ENCODE measurements at regions not wholly inside any gene's neighbourhood (a gene's known extent, or its start where the extent isn't known, plus 50 kb on each side); places are given as distances from the start of the nearest gene placed in this dataset.

DNA sequence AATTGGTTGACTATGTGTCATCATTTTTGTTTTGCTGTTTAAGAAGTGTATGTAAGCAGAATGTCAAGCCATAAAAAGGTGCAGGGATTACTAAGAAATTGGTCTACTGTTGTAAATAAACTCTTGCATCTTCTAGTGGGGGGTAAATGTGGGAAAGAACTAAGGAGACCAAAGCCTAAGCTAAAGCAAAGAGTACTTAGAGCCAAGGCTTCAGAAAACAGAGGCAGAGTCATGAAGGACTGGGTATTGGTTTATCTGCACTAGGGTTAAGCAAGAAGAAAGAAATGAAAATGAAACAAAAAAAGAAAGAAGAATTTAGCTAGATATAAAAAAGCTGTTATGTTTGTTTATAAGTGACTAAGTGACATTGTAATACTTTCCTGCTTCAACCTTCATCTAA lies 628.1 kb downstream of the METTL15 start:
- no peak for DNase-seq (ENCODE audit: low spot score)

DNA sequence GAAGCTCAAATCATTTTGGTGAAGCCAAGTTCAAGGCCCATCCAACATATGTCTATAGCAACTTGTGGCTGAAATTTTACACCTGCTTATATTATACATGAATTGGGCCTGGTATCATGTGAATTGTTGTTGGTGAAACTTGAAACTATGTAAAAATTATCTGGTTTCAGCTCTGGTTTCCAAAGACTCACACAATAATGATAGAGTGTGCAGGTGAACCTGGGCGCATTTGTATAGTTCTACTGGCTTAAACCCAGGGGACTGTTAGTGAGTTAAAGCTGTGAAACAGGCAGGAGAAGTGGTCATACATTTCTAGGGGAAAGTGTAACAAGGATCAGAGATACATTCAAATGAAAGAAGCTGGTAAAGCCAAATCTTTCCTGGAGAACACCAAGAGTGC lies 627.3 kb downstream of the METTL15 start:
- DNase-seq (ENCODE audit: low spot score) = no peak

DNA sequence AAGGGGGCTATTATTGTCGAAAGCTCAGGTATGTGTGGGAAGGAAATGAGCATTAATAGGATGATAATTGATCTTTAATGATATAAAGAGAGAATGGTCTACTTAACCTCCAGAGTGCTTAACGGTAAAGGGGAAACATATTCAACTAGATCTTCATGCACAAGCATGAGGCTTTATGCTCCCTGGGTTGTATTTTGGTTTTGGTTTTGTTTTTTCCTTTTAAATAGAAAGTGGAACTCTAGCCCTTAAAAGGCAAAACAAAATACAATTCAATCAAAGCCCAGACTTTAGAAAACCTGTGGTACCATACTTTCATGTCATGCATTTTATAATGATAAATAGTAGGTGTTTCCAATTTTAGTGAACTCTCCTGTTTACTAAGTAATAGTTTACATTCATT lies 622.7 kb downstream of the METTL15 start:
- DNase-seq (ENCODE audit: low spot score) = no peak

DNA sequence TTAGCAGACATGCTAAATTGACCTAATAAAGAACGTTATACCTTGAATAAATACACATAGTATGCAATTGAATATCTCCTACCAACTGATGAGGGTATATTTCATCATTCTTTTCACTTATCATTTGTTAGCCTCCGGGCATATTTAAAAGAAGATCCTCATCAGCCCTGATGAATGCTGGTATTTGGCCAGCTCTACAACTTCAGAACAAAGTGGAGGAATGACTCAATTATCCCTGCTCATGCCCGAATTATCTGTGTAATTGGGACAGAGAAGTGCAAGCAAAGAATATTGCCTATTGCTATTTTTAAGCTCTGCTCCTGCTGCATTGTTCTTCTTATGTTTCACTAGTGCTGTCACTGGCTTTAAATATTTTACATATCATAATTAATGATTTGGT lies 622.1 kb downstream of the METTL15 start:
- no peak for DNase-seq (ENCODE audit: low spot score)

DNA sequence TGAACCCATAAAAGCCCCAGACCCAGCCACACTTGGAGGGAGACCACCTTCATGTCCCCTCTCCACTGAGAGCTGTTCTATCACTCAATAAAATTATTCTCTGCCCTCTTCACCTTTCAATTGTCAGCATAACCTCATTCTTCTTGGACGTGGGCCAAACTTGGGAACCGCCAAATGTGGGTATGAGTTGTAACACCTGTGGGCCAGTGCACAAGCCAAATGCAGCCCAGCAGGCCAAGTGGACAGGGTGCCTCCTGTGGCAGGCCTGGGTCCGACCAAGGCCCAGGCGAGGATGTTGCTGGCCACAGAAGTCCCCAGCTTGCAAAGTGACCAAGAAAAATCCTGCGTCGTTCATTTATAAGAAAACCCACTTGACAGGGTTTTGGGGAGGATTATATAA lies 621.2 kb downstream of the METTL15 start:
- no peak for DNase-seq (ENCODE audit: low spot score)

DNA sequence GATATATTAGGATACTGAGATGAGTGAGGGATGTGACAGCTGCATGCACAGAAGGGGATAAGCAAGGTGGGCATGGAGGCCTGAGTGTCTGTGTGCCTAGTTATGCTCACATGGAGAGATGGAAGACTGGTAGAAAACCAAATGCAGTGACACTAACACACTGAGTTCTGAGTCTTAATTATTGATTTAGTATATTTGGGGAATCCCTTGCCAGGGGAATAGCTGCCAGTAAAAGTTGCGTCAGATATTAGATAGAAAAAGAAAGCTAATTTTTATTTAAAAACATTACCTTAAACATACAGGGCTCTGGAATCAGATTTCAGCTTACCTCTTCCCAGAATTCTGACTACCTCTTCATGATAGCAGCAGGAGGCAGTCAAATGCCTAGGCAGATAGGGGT lies 620.5 kb downstream of the METTL15 start:
- no peak for DNase-seq (ENCODE audit: low spot score)

DNA sequence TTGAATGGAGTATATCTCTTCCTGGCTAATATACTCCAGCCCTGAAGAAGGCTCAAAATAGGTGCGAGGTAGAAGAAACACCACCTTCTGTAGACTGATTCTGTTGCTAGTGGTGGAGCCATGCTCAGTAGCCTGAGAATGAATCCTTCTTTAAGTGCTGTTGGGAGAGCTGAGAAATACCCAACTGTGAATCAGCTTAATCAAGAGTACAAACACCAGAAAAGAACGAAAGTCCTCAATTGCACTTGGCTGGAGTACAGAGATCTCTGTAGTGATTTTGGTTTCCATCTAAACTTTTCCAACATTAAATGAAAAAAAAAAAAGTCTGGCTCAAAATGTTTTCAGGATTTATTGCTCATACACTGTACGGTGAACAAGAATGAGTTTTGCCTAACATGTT lies 619.1 kb downstream of the METTL15 start:
- DNase-seq (ENCODE audit: low spot score) = no peak

DNA sequence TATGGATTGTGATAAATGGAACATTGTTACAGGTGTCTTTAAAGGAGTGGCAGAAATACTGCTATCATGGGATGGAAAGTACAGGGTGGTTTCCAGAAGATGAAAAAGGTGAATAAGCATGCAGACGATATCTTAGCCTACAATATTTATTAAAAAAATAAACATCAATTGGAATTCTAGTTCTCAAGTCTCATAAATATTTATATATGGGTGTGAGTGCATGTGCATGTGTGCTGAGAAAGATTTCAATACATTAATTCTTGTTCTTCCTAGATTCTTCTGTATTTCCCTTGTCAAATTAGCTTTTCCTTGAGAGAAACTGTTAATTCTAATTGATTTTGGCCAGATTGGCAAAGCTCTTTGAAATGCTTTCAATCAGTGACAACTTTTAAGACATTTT lies 618.2 kb downstream of the METTL15 start:
- DNase-seq (ENCODE audit: low spot score) = no peak

DNA sequence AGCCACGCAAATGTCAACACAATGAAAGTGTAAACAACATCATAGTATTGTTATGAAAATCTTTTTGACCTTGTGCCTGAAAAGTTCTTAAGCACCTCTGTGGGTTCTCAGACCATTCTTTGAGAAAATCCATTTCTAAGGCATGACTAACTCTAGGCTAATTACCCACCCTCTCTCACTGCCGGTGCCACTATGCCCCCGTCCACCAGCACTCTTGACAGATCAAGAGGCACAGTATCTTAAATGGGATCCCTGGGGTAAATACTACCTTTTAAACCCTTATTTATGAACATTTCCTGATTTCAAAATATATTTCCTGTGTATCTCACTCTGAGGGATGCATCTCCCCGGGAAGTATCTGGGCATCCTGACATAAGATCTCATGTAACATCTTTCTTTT lies 607.5 kb downstream of the METTL15 start:
- no peak for DNase-seq (ENCODE audit: low spot score)

DNA sequence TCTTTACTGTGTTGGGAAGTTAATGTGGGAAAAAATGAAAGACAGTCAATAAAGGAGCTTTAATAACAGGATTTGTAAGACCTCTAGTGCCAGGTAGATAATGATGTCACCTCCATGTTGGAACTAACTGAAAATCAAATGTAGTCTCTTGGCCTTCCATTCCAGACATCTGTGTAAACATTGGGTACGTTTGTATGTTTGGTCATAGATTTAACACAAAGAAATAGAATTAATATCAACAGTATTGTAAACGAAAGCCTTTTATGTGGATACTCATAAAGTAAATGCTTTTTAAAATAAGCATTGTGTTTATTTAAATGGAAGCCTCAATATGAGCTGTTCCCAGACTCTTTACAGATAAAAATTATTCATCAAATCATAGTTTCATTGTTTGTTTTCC lies 605.7 kb downstream of the METTL15 start:
- no peak for DNase-seq (ENCODE audit: low spot score)

DNA sequence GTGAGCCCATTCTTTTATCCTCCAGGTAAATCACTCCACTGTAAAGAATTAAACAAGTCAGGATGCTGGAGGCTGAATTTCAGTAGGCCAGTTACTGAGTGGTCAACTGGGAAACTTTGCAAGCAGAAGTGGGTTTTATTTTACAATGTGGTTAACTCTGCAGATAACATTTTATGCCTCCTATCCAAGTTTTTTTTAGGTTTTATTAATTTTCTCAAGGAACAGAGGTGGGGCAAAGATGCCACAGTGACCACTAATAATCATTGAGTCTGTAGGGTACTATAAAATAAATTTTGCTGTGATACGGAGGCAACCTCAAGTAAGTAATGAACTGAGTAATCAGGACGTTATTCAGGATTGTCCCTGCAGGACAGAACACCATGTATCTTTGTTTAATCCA lies 599.9 kb downstream of the METTL15 start:
- no peak for DNase-seq (ENCODE audit: low spot score)

DNA sequence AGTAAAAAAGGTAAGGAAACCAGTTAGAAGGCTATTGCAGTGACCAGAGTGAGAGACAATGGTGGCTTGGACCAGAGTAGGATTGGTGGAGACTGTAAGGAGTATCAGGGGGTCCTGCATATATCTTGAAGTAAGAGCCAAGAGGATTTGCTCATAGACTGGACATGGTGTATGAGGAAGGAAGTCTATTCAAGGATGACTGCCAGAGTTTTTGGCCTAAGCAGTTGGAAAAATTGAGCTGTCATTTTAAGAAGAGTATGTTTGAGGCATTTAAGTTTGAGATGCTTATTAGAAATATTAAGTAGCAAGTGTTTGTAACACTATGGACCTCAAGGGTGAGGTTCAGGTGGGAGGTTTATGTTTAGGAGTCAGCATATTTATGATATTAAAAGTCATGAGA lies 596.6 kb downstream of the METTL15 start:
- DNase-seq (ENCODE audit: low spot score) = no peak

DNA sequence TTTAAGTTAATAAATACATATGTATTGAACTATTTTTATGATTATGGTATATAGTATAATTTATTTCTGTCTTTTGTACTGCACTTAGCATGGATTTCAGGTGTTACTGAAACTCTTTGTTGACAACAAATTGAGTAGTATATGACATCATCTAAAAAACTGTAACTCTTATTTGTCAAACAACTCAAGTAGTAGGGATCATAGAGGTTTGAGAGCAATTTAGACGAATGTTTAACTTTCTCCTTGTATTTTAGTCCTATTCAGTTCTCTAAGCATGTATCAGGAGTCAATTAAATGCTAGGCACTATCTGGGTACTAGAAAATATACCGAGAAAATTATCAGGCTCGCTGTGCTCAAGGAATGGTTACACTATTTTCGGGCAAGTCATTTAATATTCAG lies 595.2 kb downstream of the METTL15 start:
- no peak for DNase-seq (ENCODE audit: low spot score)

DNA sequence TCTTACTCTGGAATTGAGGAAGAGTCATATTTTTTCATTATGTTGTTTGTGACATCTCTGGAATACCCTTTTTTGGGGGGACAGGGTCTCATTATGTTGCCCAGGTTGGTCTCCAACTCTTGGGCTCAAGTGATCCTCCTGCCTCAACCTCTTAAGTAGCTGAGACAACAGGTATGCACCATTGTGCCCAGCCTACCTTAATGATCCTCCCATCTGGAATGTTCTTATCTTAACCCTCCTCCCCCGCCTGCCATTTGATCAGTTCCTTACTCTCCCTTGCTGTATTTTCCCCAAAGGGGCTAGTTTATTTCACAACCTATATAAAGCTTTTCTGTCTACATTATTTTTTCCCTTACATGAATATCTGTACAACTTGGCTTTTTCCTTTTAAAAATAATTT lies 594.7 kb downstream of the METTL15 start:
- DNase-seq (ENCODE audit: low spot score) = no peak

DNA sequence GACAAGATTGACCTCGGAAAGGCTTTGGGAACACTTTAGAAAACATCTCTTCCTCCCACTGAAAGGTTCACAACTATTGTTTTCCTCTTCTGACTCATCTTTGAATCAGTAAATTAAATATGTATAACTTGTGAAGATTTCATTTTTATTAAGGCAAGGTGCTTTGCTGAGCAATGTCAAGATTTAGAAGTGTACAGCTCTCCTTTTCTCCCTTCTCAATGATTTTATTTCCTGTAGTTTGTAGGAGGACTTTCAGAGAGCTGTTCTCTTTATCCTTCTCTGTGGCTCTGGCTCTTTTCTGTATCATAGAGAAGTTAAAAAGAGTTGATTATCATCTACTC lies 594.2 kb downstream of the METTL15 start:
- no peak for DNase-seq (ENCODE audit: low spot score)

DNA sequence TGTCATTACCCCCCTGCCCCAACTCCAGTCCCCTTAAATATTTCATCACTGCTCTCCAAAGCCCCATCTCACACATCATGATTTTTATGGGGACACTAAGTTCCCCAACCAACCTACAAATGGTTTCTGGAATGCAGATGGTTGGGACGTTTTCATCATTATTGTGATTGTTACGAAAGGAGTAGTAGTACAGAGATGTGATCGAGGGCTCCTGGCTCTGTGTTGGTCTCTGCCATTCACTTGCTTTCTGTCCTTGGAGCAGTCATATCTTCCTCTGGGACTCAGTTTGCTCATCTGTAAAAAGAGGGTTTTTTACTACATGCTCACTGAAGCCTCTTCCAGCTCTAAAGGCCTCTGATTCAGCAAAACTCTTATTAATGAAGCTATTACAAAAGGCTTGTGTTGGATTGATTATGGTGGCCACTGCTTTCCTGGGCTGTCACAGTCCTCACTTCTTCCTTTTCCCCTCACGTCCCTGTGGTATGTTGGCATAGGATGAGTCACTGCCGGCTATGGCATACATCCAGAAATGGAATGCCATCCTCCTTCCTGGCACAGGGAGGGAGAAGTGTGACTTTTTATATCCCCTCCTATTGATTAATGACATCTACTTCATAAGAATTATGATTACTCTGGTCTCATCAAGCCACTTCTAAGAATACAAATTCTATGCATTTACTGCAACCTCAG lies 593.7 kb downstream of the METTL15 start:
- DNase-seq (ENCODE audit: low spot score) = no peak

DNA sequence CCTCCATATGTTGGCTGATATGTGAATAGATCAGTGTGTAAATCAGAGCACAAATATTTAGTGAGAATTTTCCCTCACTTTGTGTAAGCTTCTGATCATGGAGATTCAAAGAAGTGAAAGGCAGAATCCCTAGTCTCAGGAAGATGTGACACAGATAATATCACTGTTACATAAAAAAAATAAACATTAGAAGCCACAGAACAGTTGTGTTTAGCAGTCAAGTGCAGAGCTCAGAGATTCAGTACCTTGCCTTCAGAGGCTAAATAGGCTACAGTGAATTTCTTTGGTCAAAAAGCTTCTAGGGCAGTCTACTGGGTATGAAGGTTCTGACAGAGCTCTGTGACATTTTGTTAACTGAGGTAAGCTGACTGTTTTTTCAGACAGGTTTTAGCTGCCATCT lies 591.5 kb downstream of the METTL15 start:
- DNase-seq (ENCODE audit: low spot score) = no peak

DNA sequence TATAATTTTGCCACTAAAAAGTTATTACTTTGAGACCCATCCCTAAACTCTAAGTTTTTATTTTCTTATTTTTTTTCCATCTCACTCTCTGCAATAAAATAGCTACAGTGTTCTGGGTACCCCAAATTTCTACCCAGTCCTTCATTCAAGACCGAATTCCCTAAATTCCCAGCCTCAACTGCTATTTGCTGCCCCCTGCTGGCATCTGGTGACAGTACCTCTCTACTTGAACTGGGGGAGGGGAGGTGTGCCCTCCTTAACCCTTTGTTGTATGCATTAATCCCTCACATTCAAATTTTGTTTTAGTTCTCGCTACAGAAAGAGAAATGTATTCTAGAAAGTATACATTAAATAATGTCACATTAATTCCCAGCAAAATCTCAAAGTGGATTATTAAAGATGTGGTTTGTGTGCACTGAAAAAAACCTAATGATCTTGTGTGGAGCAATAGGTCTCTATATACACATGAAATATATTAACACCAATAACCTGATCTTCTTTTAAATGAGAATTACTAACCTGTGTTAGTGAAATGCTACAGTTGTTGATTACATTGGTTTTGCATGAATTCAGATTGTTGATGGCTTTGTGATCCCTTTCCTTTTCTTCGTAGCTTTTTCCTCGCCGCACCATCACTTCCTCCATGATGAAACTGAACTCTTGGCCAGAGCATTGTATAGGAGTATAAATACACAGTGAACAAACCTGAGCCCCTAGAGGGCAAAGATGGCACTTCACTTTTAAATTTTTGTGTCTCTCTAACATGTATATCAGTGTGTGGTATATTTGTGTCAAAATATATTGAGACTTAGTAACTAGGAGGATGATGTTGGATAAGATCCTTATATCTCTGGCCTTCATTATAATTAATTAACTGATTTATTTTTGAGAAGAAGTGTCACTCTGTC lies 590.0 kb downstream of the METTL15 start:
- no peak for DNase-seq (ENCODE audit: low spot score)

DNA sequence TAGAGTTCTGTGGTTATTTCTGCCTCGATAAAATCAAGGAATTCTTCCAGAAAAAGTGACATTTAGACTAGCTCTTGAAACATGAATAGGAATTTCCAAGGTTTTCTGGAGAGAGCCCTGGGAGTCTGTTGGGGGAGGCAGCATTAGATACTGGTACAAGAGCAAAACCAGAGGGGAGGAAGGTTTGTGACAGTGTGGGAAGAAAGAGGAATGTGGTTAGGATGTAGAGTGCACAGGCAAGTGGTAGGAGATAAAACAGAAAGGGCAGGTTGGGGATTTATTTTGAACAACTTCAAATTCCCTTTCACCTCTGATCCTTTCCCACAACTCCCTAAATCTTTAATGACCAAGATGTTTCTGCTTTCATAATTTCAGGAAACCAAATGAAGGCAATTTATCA lies 588.4 kb downstream of the METTL15 start:
- no peak for DNase-seq (ENCODE audit: low spot score)

DNA sequence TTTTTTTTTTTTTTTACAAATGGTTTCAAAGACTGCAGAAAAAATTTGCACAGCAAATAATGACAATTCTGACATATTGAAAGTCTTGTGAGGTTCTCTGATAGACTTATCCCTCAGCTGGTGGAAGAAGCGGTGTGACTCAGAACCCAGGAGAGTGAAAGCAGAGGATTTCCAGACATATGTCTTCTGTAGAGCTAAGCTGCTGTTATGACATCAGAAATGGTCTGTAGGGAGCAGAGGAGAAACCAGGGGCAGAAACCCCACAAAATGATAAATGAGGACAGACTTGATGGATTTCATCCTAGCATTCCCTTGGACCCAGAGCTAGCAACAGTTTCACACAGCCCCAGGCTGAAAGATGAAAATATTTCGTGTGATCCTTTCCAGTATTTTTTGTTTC lies 582.6 kb downstream of the METTL15 start:
- no peak for DNase-seq (ENCODE audit: low spot score)

DNA sequence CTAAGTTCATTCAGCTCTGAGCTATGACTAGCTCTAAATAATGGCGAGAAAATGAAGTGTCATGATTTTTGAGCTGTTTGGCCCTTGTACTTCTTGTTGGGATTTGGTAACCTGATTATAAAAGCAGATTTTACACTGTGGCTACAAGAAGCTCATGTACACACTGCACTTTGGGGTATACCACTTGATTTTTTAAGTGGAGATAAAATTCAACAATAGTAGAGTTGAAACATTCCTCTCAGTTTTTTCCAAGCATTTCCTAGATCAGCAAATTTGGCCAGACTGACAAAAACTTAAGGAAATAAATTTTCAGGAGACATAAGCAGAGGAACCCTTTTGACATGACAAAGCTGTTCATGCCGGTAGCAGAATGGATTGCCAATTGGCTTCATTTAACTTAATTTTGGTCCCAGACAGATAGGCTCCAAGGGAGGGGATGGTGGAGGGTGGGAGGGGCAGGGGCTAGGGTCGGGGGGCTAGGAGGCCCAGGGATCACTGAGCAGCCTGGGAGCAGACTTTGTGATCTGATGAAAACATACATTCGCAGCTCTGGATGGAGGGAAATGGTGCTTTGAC lies 575.9 kb downstream of the METTL15 start:
- no peak for DNase-seq (ENCODE audit: low spot score)

DNA sequence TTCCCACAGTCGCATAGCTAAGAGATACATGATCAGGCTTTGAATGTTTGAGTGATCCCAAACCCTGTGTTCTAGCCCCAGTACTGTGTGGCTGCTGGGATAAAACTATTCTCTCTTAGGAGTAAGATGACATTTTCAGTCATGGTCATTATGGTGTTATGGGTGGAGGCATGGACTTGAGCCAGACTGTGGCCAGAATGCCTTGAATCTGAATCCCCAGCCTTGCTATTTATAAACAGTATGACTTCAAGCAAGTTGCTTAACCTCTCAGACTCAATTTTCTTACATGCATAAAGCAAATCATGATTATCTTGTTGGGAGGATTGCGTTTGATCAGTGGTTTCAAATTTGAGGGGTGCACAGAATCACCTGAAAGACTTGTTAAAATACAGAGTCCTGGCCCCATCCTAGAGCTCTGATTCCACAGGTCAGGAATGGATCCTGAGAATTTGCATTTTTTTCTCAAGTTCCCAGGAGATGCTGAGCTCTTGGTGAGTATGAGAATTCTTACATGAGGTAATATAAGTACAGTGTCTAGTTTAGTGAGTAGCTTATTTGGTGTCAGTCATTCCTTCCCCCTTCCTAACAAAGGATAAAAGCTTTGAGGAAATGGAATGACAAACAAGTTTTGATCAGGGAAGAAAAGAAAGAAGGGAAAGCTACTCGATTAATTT lies 571.7 kb downstream of the METTL15 start:
- DNase-seq (ENCODE audit: low spot score) = no peak

DNA sequence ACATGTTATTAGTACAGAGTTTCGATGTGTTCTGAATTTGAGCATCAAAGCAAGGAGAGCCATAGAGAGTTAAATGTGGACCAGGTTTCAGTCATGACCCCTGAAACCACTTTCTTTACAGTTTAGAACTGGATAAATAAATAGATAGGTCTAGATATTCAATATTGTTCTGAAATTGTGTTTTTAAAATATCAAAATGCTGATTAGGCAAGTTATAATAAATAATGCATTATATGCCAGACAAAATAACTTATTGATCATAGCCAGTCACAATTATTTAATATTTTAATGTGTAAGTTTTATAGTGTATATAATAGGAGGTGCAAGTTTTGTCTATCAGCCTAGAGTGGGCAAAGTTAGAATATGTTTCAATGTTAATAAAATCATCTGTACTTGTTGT lies 569.5 kb downstream of the METTL15 start:
- DNase-seq (ENCODE audit: low spot score) = no peak

Data from CD4-positive, alpha-beta T cell treated with Interleukin-15 for 4 hours (primary cell).